ENCODE measurements at regions not wholly inside any gene's neighbourhood (a gene's known extent, or its start where the extent isn't known, plus 50 kb on each side); places are given as distances from the start of the nearest gene placed in this dataset.

DNA sequence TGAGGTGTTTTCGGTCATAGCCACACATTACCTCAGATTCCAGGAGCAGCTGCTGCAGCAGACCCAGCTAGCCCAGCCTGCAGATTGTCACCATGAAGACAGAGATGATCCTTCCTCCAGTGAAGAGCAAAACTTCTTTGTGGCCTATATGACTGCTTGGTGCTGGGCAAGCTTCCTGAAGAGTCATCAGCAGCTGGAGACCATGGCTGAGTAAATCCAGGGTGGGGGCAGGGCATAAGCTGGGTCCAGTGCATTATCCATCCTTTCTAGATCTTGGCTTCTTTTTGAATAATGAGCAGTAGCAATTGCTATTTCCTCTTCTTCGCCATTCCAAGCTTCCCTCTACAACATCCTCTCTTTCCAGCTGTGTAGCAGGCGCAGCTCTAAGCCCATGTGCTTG, 373.1 kb upstream of the DDHD1 start:
- POLR2A ChIA-PET = no interaction called here
- Histone ChIP-seq H3K27me3 (ENCODE audit: control insufficient read depth, insufficient read depth, low read length) (no peaks in the 10 kb centered on the region), H3K36me3 (ENCODE audit: control insufficient read depth, insufficient read depth, low read length) (no peaks in the 10 kb centered on the region), H3K4me3 (ENCODE audit: low read depth, low read length) (no peak overlapping the region)
- DNase-seq (ENCODE audit: low read depth) = no peak
- CTCF ChIA-PET = interaction anchor here (1.0 to 2.3 kb wide), 4 partner anchors 10 to 803 kb away, joined by 3 to 13 read pairs (median 4); no protein-coding TSS in a partner anchor
- TF ChIP-seq, protein P1, sequence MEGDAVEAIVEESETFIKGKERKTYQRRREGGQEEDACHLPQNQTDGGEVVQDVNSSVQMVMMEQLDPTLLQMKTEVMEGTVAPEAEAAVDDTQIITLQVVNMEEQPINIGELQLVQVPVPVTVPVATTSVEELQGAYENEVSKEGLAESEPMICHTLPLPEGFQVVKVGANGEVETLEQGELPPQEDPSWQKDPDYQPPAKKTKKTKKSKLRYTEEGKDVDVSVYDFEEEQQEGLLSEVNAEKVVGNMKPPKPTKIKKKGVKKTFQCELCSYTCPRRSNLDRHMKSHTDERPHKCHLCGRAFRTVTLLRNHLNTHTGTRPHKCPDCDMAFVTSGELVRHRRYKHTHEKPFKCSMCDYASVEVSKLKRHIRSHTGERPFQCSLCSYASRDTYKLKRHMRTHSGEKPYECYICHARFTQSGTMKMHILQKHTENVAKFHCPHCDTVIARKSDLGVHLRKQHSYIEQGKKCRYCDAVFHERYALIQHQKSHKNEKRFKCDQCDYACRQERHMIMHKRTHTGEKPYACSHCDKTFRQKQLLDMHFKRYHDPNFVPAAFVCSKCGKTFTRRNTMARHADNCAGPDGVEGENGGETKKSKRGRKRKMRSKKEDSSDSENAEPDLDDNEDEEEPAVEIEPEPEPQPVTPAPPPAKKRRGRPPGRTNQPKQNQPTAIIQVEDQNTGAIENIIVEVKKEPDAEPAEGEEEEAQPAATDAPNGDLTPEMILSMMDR (IDR thresholded peaks at IDR 0.05; ENCODE audit: insufficient read depth, low read depth, low read length) = no peak

DNA sequence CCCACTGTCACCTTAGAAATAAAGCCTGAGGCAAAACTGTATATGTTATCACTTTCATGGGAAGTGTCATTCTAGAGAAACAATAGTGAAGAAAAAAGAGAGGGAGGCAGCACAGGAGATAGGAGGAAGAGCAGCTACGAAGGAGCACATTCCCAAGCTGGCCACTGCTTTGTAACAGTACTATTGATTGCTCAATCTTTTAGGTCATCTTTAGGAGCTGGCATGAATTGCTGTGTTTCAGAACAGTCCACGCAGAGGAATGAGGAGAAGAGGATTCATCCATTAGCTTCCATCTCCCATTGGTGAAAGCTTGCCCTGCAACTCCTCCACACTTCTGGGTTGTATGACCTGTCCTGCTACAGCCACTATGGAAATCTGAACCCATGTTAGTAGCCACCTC, 372.5 kb upstream of the DDHD1 start:
- Histone ChIP-seq H3K36me3 (ENCODE audit: control insufficient read depth, insufficient read depth, low read length) (no peaks in the 10 kb centered on the region), H3K27me3 (ENCODE audit: control insufficient read depth, insufficient read depth, low read length) (no peaks in the 10 kb centered on the region), H3K4me3 (ENCODE audit: low read depth, low read length) (no peak overlapping the region)
- DNase-seq (ENCODE audit: low read depth) = no peak
- CTCF ChIA-PET = interaction anchor here (0.8 to 2.3 kb wide), 5 partner anchors 9 to 823 kb away, joined by 3 to 13 read pairs (median 3); no protein-coding TSS in a partner anchor
- TF ChIP-seq, protein P1 (IDR thresholded peaks at IDR 0.05; ENCODE audit: insufficient read depth, low read depth, low read length) = no peak
- POLR2A ChIA-PET = no interaction called here

DNA sequence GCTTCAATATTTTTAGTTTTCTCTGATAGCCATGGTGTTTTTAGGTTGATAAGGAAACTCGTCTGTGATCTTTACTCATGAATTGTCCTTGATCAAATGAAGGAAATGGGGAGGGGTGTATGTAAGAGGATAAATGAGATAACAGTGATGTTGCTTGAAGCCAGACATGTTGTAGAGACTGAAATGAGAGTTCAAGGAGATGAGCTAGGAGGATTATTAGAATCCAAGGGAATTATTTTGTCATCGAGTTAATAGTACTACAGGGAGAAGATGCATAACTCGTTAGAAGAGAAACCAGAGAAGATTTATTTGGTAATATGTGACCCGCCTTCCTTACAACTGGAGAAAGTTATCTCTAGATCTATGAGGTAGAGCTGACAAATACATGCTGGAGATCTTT, 371.3 kb upstream of the DDHD1 start:
- TF ChIP-seq, protein P1 (IDR thresholded peaks at IDR 0.05; ENCODE audit: insufficient read depth, low read depth, low read length) = no peak
- DNase-seq (ENCODE audit: low read depth) = no peak
- POLR2A ChIA-PET = interaction anchor here (0.7 kb wide), 1 partner anchor 10 kb away, joined by 5 read pairs; no protein-coding TSS in a partner anchor
- H3K27me3 ChIP-seq (ENCODE audit: control insufficient read depth, insufficient read depth, low read length) = no peaks in the 10 kb centered on the region
- no peaks in the 10 kb centered on the region for H3K36me3 ChIP-seq (ENCODE audit: control insufficient read depth, insufficient read depth, low read length)
- no peak overlapping the region for H3K4me3 ChIP-seq (ENCODE audit: low read depth, low read length)
- CTCF ChIA-PET = interaction anchor here (0.7 to 1.6 kb wide), 3 partner anchors 13 to 786 kb away, joined by 3 to 5 read pairs (median 3); no protein-coding TSS in a partner anchor

DNA sequence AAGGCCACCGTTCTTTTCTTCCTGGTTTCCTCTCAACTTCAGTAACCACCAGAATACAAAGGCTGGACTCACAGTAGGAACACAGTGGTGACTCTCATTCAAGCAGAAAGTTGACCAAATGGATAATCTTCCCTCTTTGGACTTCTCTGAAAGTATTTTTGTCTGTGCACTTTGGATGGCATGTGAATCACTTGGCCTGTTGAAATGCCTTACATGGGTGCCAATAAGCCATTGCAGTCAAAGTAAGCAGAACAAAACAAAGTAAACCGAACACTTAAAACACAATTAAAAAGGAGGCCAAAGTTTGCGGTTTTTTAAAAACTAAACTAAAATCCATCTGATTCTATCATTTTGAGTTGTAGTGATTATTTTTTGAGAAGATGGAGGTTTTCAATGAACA, 370.1 kb upstream of the DDHD1 start:
- ChIA-PET CTCF (interaction anchor here (1.6 kb wide), 1 partner anchor 15 kb away, joined by 5 read pairs; no protein-coding TSS in a partner anchor), POLR2A (no interaction called here)
- Histone ChIP-seq H3K4me3 (ENCODE audit: low read depth, low read length) (no peak overlapping the region), H3K27me3 (ENCODE audit: control insufficient read depth, insufficient read depth, low read length) (no peaks in the 10 kb centered on the region), H3K36me3 (ENCODE audit: control insufficient read depth, insufficient read depth, low read length) (no peaks in the 10 kb centered on the region)
- TF ChIP-seq, protein P1 (IDR thresholded peaks at IDR 0.05; ENCODE audit: insufficient read depth, low read depth, low read length) = no peak
- no peak for DNase-seq (ENCODE audit: low read depth)

DNA sequence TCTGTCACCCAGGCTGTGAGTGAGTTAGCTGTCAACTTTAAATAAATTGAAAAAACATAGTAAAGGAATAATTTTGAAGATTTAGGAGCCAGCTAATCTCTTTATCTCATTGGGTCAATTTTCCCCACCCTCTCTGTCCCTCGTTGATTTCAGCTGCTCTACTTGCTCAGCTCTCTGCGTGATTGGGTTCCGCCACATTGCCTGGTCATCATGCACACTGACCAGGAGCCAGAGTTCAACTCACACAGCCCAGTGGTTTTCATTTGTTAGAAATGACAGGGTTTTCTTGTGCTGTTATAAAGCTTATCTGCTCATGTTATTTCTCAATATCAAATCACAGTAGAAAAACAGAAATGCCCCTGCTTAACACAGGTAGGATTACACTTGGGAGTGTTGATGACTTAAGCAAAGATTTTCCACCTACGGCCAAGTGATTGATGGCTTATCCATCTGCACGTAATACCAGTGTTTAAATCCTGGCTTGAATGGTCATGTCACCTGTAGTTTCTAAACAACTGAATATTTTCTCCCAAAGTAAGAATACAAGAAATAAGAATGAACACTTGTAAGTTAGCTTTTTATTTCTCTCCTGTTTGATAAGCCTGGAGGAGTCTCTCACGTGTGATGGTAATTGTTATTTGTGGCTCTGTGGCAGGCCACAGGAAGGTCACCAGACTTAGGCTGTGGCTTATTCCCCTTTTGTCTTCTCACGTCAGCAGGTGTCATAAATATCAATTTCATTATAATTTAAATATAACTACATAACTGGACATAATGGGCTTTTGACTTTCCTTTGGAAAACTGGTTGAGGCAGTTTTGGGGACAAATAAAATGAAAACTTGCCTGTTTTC, 367.2 kb upstream of the DDHD1 start:
- no peak for DNase-seq (ENCODE audit: low read depth)
- no peaks in the 10 kb centered on the region for H3K36me3 ChIP-seq (ENCODE audit: control insufficient read depth, insufficient read depth, low read length)
- POLR2A ChIA-PET = no interaction called here
- CTCF ChIA-PET = no interaction called here
- no peaks in the 10 kb centered on the region for H3K27me3 ChIP-seq (ENCODE audit: control insufficient read depth, insufficient read depth, low read length)
- no peak overlapping the region for H3K4me3 ChIP-seq (ENCODE audit: low read depth, low read length)
- TF ChIP-seq, protein P1 (IDR thresholded peaks at IDR 0.05; ENCODE audit: insufficient read depth, low read depth, low read length) = no peak

Measured in BJ (cell line).